GM19328 (cell line): ENCODE measurements at regions not wholly inside any gene's neighbourhood (a gene's known extent, or its start where the extent isn't known, plus 50 kb on each side); places are given as distances from the start of the nearest gene placed in this dataset.

Experiments
- ATAC-seq: cut with Tn5 transposase; IDR thresholded peaks from one replicate; pipeline ENCODE4 v1.9.1; 2021; ENCODE audit warnings: mild to moderate bottlenecking, moderate library complexity; ENCODE audit not compliant: unreplicated experiment

DNA sequence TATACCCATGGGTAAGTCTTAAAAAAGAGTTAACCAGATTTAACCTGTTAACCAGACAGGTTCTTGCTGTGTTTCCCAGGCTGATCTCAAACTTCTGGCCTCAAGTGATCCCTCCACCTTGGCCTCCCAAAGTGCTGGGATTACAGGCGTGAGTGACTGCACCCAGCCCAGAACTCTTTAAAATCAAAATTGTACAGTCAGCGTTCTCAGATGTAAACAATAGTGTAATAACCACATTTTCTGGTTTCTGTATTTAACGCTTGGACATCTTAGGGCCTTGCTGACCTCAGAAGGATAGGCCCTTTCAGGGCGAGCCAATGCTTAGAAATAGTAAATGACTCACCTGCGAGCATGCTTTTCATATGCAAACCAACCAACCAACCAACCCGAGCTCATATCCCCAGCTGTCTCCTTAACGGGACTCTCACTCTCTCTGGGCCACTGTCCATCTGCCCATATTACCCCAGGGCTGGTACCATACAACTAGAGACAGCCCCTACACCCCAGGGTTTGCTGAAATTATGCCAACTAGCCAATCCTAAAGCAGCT is 415.0 kb upstream of the XYLT1 start:
- ATAC-seq, result no peak

- ATAC-seq, result no peak
These were observed 407.1 kb upstream of the XYLT1 start for GRCh38 chr16:17877821-17878360.

DNA sequence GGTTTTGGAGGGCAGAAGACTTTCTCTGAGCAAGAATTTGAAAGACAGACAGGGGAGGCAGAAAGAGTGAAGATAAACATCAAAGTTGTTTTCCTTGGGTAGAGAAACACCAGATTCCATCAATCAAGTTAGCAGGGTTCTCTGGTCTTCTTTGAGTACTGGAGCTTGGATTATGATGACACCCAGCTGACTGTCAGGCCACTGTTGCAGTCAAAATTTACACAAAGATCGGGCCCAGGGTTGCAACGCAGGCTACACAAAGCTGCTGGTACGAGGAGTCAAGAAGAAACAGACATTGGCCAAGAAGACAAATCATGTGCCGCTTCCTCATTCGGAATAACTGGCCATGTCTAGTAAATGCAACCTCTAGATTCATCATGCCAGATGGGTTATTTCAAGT is 396.2 kb upstream of the XYLT1 start:
- ATAC-seq, result no peak

DNA sequence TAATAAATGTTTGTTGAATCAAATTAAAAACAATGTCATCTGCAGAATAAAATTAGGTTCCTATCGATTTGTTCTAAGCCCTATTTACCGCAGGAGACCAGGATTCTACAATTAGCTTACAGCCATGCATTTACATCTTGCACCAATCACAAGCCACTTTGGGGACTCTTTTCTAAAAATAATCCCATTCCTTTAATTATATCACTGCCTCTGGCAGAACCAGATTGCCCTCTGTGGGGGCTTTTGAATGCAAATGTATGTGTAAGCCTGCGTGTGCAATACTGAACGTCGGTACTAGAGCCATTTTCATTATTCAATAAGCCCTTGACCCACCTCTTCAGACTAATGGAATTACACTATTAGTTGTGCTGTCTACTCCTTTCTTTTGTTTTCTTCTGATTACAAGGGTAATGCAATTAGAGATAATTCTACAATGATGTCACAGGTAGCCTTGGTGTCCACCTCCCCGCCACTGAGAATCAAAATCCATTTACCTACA is 391.3 kb upstream of the XYLT1 start:
- ATAC-seq, result no peak

DNA sequence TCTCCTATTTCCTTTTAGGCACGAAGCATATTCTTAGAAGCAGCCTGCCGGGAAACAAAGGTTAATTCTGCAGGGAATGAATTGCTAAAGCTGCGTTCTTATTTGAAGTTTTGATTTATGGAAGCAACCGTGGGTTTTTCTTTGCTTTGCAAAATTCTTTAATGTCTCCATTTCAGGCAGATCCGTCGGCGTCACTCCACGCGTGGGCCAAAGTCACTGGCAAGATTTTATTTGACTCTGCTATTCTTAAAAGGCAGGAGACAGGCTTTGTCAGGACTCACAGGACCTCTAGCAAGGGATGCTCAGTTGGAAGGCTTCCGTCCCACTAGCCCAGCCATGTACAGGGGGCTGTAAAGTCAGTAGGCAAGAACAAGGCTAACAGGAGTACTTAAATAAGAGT is 387.3 kb upstream of the XYLT1 start:
- no peak for ATAC-seq

GRCh38 chr16:17853958-17854357 is 383.2 kb upstream of the XYLT1 start:
- ATAC-seq, result no peak

DNA sequence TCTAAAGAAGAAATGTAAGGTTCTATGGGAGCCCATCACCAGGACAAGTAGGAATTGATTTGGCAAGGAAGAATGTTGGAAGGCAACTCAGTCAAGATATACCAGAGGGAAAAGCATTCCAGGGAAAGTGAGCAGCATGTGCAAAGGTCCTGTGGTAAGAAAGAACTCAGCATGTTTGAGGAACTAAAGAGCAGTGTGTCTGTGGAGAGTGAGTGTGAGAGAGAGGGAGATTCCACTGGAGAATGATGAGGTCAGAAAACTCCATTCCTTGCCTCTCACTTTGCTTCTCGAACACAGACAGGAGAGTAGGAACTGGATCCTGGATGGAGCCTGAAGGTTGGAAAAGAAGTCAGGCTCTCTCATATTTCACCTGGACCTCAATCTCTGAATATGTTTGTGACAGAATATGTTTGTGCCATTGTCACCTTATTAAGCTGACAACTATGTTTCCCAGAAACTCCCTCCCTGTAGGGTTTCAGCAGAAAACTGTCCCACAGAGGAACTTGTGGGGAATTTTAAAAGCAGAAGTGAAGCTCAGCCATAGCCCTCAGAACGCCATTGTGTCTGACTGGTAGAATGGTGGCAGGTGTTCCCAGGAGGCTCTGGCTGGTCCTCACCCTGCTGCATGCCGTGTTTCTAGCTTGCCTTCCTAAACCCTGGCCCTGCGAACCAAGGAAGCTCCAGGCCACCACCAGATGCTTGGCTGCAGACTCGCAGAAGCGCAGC is 382.4 kb upstream of the XYLT1 start:
- ATAC-seq, result no peak

GRCh38 chr16:17850581-17851250 is 380.0 kb upstream of the XYLT1 start:
- no peak for ATAC-seq

DNA sequence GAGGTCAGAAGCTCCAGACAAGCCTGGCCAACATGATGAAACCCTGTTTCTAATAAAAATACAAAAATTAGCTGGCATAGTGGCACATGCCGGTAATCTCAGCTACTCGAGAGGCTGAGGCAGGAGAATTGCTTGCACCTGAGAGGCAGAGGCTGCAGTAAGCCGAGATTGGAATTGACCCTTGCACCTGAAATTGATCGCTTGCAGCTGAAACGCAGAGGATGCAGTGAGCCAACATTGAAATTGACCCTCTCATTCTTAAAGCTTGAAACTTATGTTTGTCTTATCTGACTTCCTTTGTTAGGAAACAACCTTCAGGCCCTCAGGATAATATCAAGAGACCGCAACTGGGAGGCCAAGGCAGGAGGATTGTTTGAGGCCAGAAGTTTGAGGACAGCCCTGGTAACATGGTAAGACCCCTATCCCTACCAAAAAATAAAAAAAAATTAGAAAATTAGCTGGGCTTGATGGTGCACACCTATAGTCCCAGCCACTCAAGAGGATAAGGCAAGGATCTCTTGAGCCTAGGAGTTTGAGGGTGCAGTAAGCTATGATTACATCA is 376.6 kb upstream of the XYLT1 start:
- no peak for ATAC-seq

DNA sequence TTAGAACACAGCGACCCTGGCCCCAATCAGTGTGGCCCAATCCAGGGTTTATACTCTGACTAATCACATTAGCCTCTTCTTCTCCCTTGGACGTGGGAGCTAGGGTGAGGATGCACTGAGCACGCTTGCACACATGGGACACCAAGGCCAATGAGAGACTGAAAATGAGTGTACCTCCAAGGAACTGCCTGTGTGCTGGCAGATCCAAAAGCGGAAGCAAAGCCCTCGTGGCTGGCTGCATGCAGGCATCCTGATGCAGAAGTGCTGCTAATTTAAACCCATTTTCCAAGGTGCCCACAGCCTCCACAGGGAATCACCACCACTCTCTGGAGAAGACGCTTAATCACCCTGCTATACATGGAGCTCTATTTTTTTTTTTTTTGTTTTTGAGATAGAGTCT is 375.3 kb upstream of the XYLT1 start:
- ATAC-seq, result no peak

- ATAC-seq, result no peak
These were observed 374.3 kb upstream of the XYLT1 start for GRCh38 chr16:17845031-17845430.

DNA sequence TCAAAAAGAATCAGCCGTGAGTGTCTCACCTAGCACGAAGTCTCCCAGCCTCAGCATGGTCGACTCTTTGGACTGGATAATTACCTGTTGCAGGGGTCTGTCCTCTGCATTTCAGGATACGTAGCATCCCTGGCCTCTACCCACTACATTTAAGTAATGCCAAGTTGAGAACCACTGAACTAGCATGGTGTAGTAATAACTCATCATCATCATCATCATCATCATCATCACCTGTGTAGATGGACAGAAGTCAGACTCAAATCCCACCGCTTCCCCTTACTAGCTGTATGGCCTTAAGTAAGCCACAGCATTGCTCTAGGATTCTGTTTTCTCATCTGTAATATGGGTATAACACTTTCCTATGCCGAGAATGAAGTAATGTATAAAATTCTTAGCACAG is 373.1 kb upstream of the XYLT1 start:
- ATAC-seq, result no peak

GRCh38 chr16:17839907-17840306 is 369.1 kb upstream of the XYLT1 start:
- no peak for ATAC-seq

DNA sequence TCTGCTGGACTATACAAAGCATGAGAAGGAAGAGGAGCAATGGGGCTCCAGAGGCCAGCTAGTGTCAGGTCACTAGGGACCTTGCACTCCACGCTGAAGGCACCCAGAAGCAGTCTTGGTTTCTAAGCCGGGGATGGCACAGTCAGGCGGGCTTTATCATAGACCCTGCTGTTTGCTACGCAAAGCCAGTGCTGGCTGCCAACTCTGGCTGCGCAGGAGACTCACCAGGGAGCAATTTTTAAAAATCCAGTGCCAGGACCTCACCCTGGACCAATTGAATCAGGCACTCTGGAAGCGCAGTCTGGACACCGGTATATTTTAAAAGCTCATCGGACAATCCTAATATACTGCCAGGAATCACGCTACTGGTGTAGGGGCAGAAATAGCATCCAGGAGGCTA is 368.5 kb upstream of the XYLT1 start:
- no peak for ATAC-seq

DNA sequence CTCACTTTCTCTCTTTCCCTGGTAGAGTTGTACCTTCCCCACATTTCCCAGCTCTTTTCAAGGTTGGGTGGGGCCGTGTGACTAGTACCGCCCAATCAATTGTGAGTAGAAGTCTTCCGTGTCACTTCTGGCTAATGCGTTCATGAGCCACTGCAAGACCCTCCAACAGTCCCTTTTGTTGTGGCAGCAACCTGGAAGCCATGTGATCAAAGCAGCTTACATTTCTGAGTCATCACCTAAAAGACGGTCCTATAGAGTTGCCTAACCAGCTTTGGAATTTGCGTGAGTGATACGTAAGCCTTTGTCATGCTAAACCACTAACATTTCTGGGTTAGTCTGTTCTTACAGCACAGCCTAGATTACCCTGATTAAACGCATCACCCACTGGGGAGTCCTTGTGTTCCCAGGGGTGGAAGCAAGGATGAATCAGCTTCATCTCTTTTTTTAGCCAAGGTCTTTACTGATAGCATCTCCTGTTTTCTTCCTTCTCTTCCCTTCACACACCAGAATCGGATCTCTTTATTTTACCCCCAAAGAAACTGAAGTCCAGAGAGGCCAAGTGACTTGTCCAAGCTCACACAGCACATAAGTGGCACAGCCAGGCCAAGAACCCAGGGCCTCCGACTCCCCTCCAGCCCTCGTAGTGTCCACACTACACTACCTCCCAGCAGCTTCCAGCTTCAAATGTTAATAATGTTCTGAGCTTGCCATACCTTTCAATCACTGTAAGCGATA is 366.3 kb upstream of the XYLT1 start:
- ATAC-seq, result no peak

- ATAC-seq, result no peak
These were observed 364.5 kb upstream of the XYLT1 start for GRCh38 chr16:17835118-17835876.

GRCh38 chr16:17832738-17833137 is 362.0 kb upstream of the XYLT1 start:
- ATAC-seq, result no peak

- no peak for ATAC-seq
These were observed 360.6 kb upstream of the XYLT1 start for GRCh38 chr16:17831330-17831729.

GRCh38 chr16:17830651-17831050 is 359.9 kb upstream of the XYLT1 start:
- no peak for ATAC-seq

DNA sequence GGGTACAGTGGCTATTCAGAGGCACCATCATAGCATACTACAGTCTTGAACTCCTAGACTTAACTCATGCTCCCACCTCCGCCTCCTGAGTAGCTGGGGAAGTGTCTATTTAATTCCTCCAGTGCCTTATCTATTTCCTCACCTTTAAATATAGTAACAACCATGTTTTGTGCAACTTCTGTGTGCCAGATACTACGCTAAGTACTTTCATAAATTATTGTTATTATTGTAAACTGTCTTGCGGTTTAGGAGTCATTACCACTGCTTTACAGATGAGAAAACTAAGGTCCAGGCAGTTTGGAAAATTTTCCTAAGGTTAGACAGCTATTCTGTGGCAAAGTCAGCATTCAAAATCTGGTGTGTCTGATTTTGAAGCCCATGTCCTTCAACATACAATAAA is 359.1 kb upstream of the XYLT1 start:
- ATAC-seq, result no peak
